ENCODE measurements at regions not wholly inside any gene's neighbourhood (a gene's known extent, or its start where the extent isn't known, plus 50 kb on each side); places are given as distances from the start of the nearest gene placed in this dataset.

GRCh38 chr2:43085929-43086328, 140.5 kb downstream of the ZFP36L2 start:
- no peak overlapping the region for H3K4me2 ChIP-seq
- no peak overlapping the region for H3K4me3 ChIP-seq
- H3K9me2 ChIP-seq (replicated peaks; ENCODE audit: insufficient read depth), result no peaks in the 10 kb centered on the region
- no peaks in the 10 kb centered on the region for H3K36me3 ChIP-seq (replicated peaks; ENCODE audit: insufficient read depth, low read depth)
- peaks cover 74% of the 10 kb centered on the region for H3K4me1 ChIP-seq (ENCODE audit: insufficient read depth)
- WGBS (ENCODE audit: low lambda C conversion rate, missing lambda C conversion rate), result 69% methylated on average over 8 of the region's 8 CpGs
- H3K79me2 ChIP-seq, result no peaks in the 10 kb centered on the region
- peak overlapping the region; percentile 93 for H3K27ac ChIP-seq
- H3K9me3 ChIP-seq (ENCODE audit: low read depth), result no peaks in the 10 kb centered on the region
- no peak overlapping the region for H2AFZ ChIP-seq
- no peaks in the 10 kb centered on the region for H3K27me3 ChIP-seq
- TF ChIP-seq CTCF (IDR thresholded peaks at IDR 0.05; ENCODE audit: poor library complexity), result no peak
- no peak for TF ChIP-seq EZH2 (IDR thresholded peaks at IDR 0.05; ENCODE audit: borderline replicate concordance)
- no peak for TF ChIP-seq EZH2phosphoT487 (IDR thresholded peaks at IDR 0.05; ENCODE audit: low read depth, severe bottlenecking, unreplicated experiment)
- DNase-seq (ENCODE audit: low spot score), result no peak
- H4K20me1 ChIP-seq (ENCODE audit: insufficient read depth, poor library complexity, severe bottlenecking), result no peaks in the 10 kb centered on the region

DNA sequence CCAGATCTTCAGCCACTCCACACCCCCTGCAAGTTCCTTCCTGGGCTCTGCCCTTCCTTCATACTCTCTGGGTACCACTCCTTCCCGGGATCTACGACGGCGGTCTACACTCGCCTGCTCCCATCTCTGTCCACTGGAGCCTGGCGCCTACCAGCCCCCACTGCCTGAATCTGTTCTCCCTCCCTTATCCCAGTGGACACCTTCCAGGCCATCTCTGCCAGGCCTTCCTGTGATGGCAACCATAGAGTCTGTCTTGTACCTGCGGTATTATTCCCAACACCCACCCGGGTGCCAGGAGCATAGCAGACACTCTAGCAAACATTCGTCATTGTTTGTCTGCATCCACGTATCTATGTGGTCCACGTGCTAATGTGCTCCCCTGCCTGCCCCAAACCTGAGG, 140.9 kb downstream of the ZFP36L2 start:
- DNase-seq (ENCODE audit: low spot score), result no peak
- peaks cover 76% of the 10 kb centered on the region for H3K4me1 ChIP-seq (ENCODE audit: insufficient read depth)
- no peak for TF ChIP-seq EZH2 (IDR thresholded peaks at IDR 0.05; ENCODE audit: borderline replicate concordance)
- no peak for TF ChIP-seq EZH2phosphoT487 (IDR thresholded peaks at IDR 0.05; ENCODE audit: low read depth, severe bottlenecking, unreplicated experiment)
- no peak for TF ChIP-seq CTCF (IDR thresholded peaks at IDR 0.05; ENCODE audit: poor library complexity)
- 89% methylated on average over 11 of the region's 11 CpGs for WGBS (ENCODE audit: low lambda C conversion rate, missing lambda C conversion rate)
- H3K4me3 ChIP-seq, result no peak overlapping the region
- H3K4me2 ChIP-seq, result no peak overlapping the region
- H3K36me3 ChIP-seq (replicated peaks; ENCODE audit: insufficient read depth, low read depth), result no peaks in the 10 kb centered on the region
- H3K9me2 ChIP-seq (replicated peaks; ENCODE audit: insufficient read depth), result no peaks in the 10 kb centered on the region
- no peak overlapping the region for H2AFZ ChIP-seq
- H3K79me2 ChIP-seq, result no peaks in the 10 kb centered on the region
- H3K9me3 ChIP-seq (ENCODE audit: low read depth), result no peaks in the 10 kb centered on the region
- H4K20me1 ChIP-seq (ENCODE audit: insufficient read depth, poor library complexity, severe bottlenecking), result no peaks in the 10 kb centered on the region
- H3K27me3 ChIP-seq, result no peaks in the 10 kb centered on the region
- peak overlapping the region; percentile 93 for H3K27ac ChIP-seq

DNA sequence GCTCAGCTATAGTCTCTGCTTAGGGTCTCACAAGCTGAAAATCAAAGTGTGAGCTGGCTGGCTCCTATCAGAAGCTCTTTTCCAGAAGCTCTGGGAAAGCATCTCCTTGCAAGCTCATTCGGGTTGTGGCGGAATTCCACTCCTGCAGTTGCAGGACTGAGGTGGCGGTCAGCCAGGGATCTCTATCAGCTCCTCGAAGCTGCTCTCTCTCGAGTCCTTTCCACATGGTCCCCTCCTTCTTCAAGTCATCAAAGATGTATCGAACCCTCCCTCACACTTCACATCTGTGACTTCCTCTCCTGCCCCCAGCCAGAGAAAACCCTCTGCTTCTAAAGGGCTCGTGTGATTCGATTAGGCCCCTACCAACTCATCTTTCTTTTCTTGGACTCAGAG, 141.7 kb downstream of the ZFP36L2 start:
- Histone ChIP-seq H3K79me2 (no peaks in the 10 kb centered on the region), H3K4me3 (no peak overlapping the region), H4K20me1 (ENCODE audit: insufficient read depth, poor library complexity, severe bottlenecking) (no peaks in the 10 kb centered on the region), H2AFZ (no peak overlapping the region), H3K27ac (peak overlapping the region; percentile 93), H3K27me3 (no peaks in the 10 kb centered on the region), H3K9me3 (ENCODE audit: low read depth) (no peaks in the 10 kb centered on the region), H3K4me2 (peak overlapping the region; percentile 31), H3K9me2 (replicated peaks; ENCODE audit: insufficient read depth) (no peaks in the 10 kb centered on the region), H3K4me1 (ENCODE audit: insufficient read depth) (peaks cover 76% of the 10 kb centered on the region), H3K36me3 (replicated peaks; ENCODE audit: insufficient read depth, low read depth) (no peaks in the 10 kb centered on the region)
- TF ChIP-seq CTCF (IDR thresholded peaks at IDR 0.05; ENCODE audit: poor library complexity), result no peak
- no peak for TF ChIP-seq EZH2phosphoT487 (IDR thresholded peaks at IDR 0.05; ENCODE audit: low read depth, severe bottlenecking, unreplicated experiment)
- no peak for TF ChIP-seq EZH2 (IDR thresholded peaks at IDR 0.05; ENCODE audit: borderline replicate concordance)
- WGBS (ENCODE audit: low lambda C conversion rate, missing lambda C conversion rate), result 57% methylated on average over 8 of the region's 8 CpGs
- DNase-seq (ENCODE audit: low spot score), result peak; percentile 63
